ENCODE measurements at regions not wholly inside any gene's neighbourhood (a gene's known extent, or its start where the extent isn't known, plus 50 kb on each side); places are given as distances from the start of the nearest gene placed in this dataset.

- TF ChIP-seq EZH2 (IDR thresholded peaks at IDR 0.05; ENCODE audit: low read length): no peak
- TF ChIP-seq CTCF (optimal IDR thresholded peaks at IDR 0.05 in 1 of 3, IDR thresholded peaks at IDR 0.05 in 1 of 3, conservative IDR thresholded peaks at IDR 0.05 in 1 of 3; ENCODE audit: extremely low read depth in 1 of 3, insufficient read depth in 2 of 3, low read length in 3 of 3): no peak
Observed at GRCh38 chr1:30110846-30111245, 612.5 kb downstream of the MATN1 start.

All from keratinocyte (primary cell).